HL-60 (cell line): ENCODE measurements at regions not wholly inside any gene's neighbourhood (a gene's known extent, or its start where the extent isn't known, plus 50 kb on each side); places are given as distances from the start of the nearest gene placed in this dataset.

Experiments used
- CTCF ChIP-seq: IDR thresholded peaks from one replicate; pipeline ENCODE4 v1.5.1; 2011; ENCODE audit warnings: low read length, control low read depth, inconsistent platforms; ENCODE audit not compliant: insufficient read depth
- GABPA ChIP-seq: IDR thresholded peaks from 2 replicates; pipeline ENCODE4 v1.6.1; 2012; ENCODE audit warnings: low read depth
- POLR2AphosphoS5 ChIP-seq: IDR thresholded peaks from 2 replicates; pipeline ENCODE4 v1.6.1; 2012; ENCODE audit warnings: low read depth
- REST ChIP-seq: IDR thresholded peaks from 2 replicates; pipeline ENCODE4 v1.6.1; 2012; ENCODE audit warnings: low read depth; ENCODE audit not compliant: insufficient replicate concordance

- TF ChIP-seq CTCF: no peak
- TF ChIP-seq REST: no peak
- TF ChIP-seq POLR2AphosphoS5: no peak
- no peak for TF ChIP-seq GABPA
Observed at GRCh38 chr13:33545492-33545891, 259.9 kb upstream of the STARD13 start.
